Neural crest cell (in vitro differentiated cells): ENCODE measurements at regions not wholly inside any gene's neighbourhood (a gene's known extent, or its start where the extent isn't known, plus 50 kb on each side); places are given as distances from the start of the nearest gene placed in this dataset.

Experiments used
- DNase-seq: peaks from one replicate; pipeline ENCODE4 v3.0.0; 2021; ENCODE audit warnings: low read depth, mixed read lengths, low spot score
- H3K27ac Mint-ChIP-seq: one replicate; pipeline ENCODE4 v1.8.0; 2021; ENCODE audit warnings: mild to moderate bottlenecking, mixed read lengths; ENCODE audit not compliant: unreplicated experiment
- H3K27me3 Mint-ChIP-seq: 2 replicates; pipeline ENCODE4 v1.8.0; 2021; ENCODE audit warnings: low read depth, mild to moderate bottlenecking, mixed read lengths
- H3K36me3 Mint-ChIP-seq: 2 replicates; pipeline ENCODE4 v1.8.0; 2021; ENCODE audit warnings: low read depth, mild to moderate bottlenecking, mixed read lengths
- H3K4me1 Mint-ChIP-seq: 2 replicates; pipeline ENCODE4 v1.8.0; 2021; ENCODE audit warnings: mixed read lengths
- H3K4me3 Mint-ChIP-seq: one replicate; pipeline ENCODE4 v1.8.0; 2021; ENCODE audit warnings: mild to moderate bottlenecking, mixed read lengths
- H3K9me3 Mint-ChIP-seq: 2 replicates; pipeline ENCODE4 v1.8.0; 2021; ENCODE audit warnings: mixed read lengths
- CTCF ChIP-seq: fragments of 200-600 bp; sonication (generic); conservative IDR thresholded peaks from 2 replicates; pipeline ENCODE4 v1.5.0; 2021; ENCODE audit warnings: antibody characterized with exemption, mild to moderate bottlenecking

- no peak overlapping the region for H3K27ac Mint-ChIP-seq
- no peaks in the 10 kb centered on the region for H3K36me3 Mint-ChIP-seq
- no peaks in the 10 kb centered on the region for H3K4me1 Mint-ChIP-seq
- DNase-seq = no peak
- H3K4me3 Mint-ChIP-seq = no peak overlapping the region
- H3K9me3 Mint-ChIP-seq = peaks cover 2% of the 10 kb centered on the region
- no peaks in the 10 kb centered on the region for H3K27me3 Mint-ChIP-seq
- no peak for TF ChIP-seq CTCF
Measured at GRCh38 chr2:187698374-187699110, 144.3 kb upstream of the TFPI start.

GRCh38 chr2:187702157-187702556 is 147.9 kb upstream of the TFPI start:
- peaks cover 2% of the 10 kb centered on the region for H3K9me3 Mint-ChIP-seq
- no peaks in the 10 kb centered on the region for H3K4me1 Mint-ChIP-seq

GRCh38 chr2:187708272-187708671 is 154.0 kb upstream of the TFPI start:
- Mint-ChIP-seq H3K27ac (no peak overlapping the region), H3K36me3 (no peaks in the 10 kb centered on the region)
- DNase-seq = no peak

More at GRCh38 chr2:187702157-187702556, 147.9 kb upstream of the TFPI start:
- no peak for TF ChIP-seq CTCF
- Mint-ChIP-seq H3K36me3 (no peaks in the 10 kb centered on the region), H3K4me3 (no peak overlapping the region), H3K27me3 (no peaks in the 10 kb centered on the region), H3K27ac (no peak overlapping the region)
- DNase-seq = no peak

GRCh38 chr2:187709065-187709464 is 154.8 kb upstream of the TFPI start:
- TF ChIP-seq CTCF = no peak
- DNase-seq = no peak
- H3K4me3 Mint-ChIP-seq = no peak overlapping the region
- no peaks in the 10 kb centered on the region for H3K27me3 Mint-ChIP-seq
- H3K9me3 Mint-ChIP-seq = no peaks in the 10 kb centered on the region
- no peak overlapping the region for H3K27ac Mint-ChIP-seq
- no peaks in the 10 kb centered on the region for H3K4me1 Mint-ChIP-seq
- no peaks in the 10 kb centered on the region for H3K36me3 Mint-ChIP-seq

More at GRCh38 chr2:187708272-187708671, 154.0 kb upstream of the TFPI start:
- TF ChIP-seq CTCF = no peak
- no peak overlapping the region for H3K4me3 Mint-ChIP-seq
- no peaks in the 10 kb centered on the region for H3K9me3 Mint-ChIP-seq
- H3K4me1 Mint-ChIP-seq = no peaks in the 10 kb centered on the region
- no peaks in the 10 kb centered on the region for H3K27me3 Mint-ChIP-seq

GRCh38 chr2:187710791-187711521 is 156.7 kb upstream of the TFPI start:
- TF ChIP-seq CTCF = no peak
- no peaks in the 10 kb centered on the region for H3K9me3 Mint-ChIP-seq
- no peaks in the 10 kb centered on the region for H3K36me3 Mint-ChIP-seq
- H3K4me3 Mint-ChIP-seq = no peak overlapping the region
- H3K27ac Mint-ChIP-seq = no peak overlapping the region
- no peaks in the 10 kb centered on the region for H3K27me3 Mint-ChIP-seq
- H3K4me1 Mint-ChIP-seq = no peaks in the 10 kb centered on the region
- DNase-seq = no peak
